GM12891 (cell line): ENCODE measurements at regions not wholly inside any gene's neighbourhood (a gene's known extent, or its start where the extent isn't known, plus 50 kb on each side); places are given as distances from the start of the nearest gene placed in this dataset.

Source experiments
- PAX5 ChIP-seq: IDR thresholded peaks from 2 replicates; pipeline ENCODE4 v1.6.1; 2011; ENCODE audit warnings: low read length, moderate library complexity, mild to moderate bottlenecking; ENCODE audit not compliant: insufficient read depth, severe bottlenecking
- POLR2A ChIP-seq: IDR thresholded peaks from 2 replicates; pipeline ENCODE4 v1.6.1; 2011; ENCODE audit warnings: low read depth, low read length, control low read depth
- POLR2AphosphoS5 ChIP-seq: IDR thresholded peaks from 2 replicates; pipeline ENCODE4 v1.6.1; 2011; ENCODE audit warnings: low read depth, low read length, control low read depth
- POU2F2 ChIP-seq: IDR thresholded peaks from 2 replicates; pipeline ENCODE4 v1.6.1; 2011; ENCODE audit warnings: low read depth, mild to moderate bottlenecking, control low read depth, low read length, moderate library complexity
- SPI1 ChIP-seq: IDR thresholded peaks from 2 replicates; pipeline ENCODE4 v1.6.1; 2011; ENCODE audit warnings: low read depth, low read length, control low read depth
- TAF1 ChIP-seq: IDR thresholded peaks from 2 replicates; pipeline ENCODE4 v1.6.1; 2011; ENCODE audit warnings: low read depth, low read length, control low read depth

DNA sequence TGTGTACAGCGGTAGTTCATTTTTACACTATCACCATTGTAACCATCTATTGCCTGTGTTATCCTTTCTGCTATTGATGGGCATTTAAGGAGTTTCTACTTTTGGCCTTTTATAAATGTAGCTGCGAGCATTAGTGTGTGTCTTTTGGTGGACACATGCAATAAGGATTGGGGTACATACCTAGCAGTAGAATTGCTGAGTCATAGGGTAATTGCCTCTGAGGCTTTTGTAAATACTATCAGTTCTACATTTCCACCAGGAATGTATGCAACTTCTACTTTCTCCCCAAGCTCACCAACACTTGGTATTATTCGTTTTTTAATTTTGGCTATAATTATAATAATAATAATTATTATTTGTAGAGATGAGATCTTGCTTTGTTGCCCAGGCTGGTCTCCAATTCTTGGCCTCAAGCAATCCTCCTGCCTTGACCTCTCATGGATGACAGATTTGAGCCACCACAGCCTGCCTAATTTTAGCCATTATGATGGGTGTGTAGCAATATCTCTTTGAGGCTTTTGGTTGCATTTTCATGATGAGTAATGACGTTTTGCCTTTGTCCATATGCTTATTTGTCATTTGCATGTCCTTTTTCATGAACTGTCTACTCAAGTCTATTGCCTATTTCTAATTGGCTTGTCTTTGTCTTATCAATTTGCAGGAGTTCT lies 277.0 kb downstream of the ACTR3B start:
- TF ChIP-seq POLR2AphosphoS5 (no peak), POLR2A (no peak), POU2F2 (no peak), TAF1 (no peak), PAX5 (no peak), SPI1 (no peak)
